A549 (cell line): ENCODE measurements at regions not wholly inside any gene's neighbourhood (a gene's known extent, or its start where the extent isn't known, plus 50 kb on each side); places are given as distances from the start of the nearest gene placed in this dataset.

Experiments
- CHD4 ChIP-seq: fragments of 200-600 bp; sonication (generic); IDR thresholded peaks from 2 replicates; pipeline ENCODE4 v1.6.1; 2016; ENCODE audit warnings: antibody characterized with exemption, mild to moderate bottlenecking, borderline replicate concordance
- EP300 ChIP-seq, 2 experiments: fragments of >200 bp; sonication (Bioruptor Twin); formaldehyde crosslinking; IDR thresholded peaks; 2 replicates in 1 of 2; 3 replicates in 1 of 2; pipeline ENCODE4 v1.6.1; 2016 to 2017
- HDAC2 ChIP-seq: fragments of 200-600 bp; sonication (generic); IDR thresholded peaks from 2 replicates; pipeline ENCODE4 v1.6.1; 2016
- JUN ChIP-seq, 2 experiments: fragments of >200 bp; sonication (Bioruptor Twin); formaldehyde crosslinking; IDR thresholded peaks; 2 replicates in 1 of 2; 3 replicates in 1 of 2; pipeline ENCODE4 v1.6.1; 2016 to 2017
- KDM1A ChIP-seq: fragments of 200-600 bp; sonication (generic); IDR thresholded peaks from 2 replicates; pipeline ENCODE4 v1.6.1; 2016; ENCODE audit warnings: low read depth, mild to moderate bottlenecking
- MAZ ChIP-seq: fragments of 150-350 bp; IDR thresholded peaks from 2 replicates; pipeline ENCODE4 v1.6.1; 2014; ENCODE audit warnings: antibody characterized with exemption, low read depth, low read length, borderline replicate concordance
- MYC ChIP-seq: IDR thresholded peaks from 2 replicates; pipeline ENCODE4 v1.6.1; 2012; ENCODE audit warnings: mild to moderate bottlenecking, inconsistent platforms, low read length, improper control_type of control experiment, borderline replicate concordance
- POLR2A ChIP-seq: IDR thresholded peaks from 2 replicates; pipeline ENCODE4 v1.6.1; 2012; ENCODE audit warnings: mild to moderate bottlenecking, low read length
- POLR2AphosphoS2 ChIP-seq: conservative IDR thresholded peaks from 2 replicates; pipeline ENCODE4 v1.6.1; 2012; ENCODE audit warnings: low read length, improper control_type of control experiment, inconsistent platforms
- RAD21 ChIP-seq, 2 experiments: fragments of >200 bp in 1 of 2; sonication (Bioruptor Twin) in 1 of 2; formaldehyde crosslinking in 1 of 2; IDR thresholded peaks in 1 of 2; conservative IDR thresholded peaks in 1 of 2; 2 replicates in 1 of 2; 3 replicates in 1 of 2; pipeline ENCODE4 v1.6.1; 2012 to 2018; ENCODE audit warnings: inconsistent platforms in 1 of 2
- RARB ChIP-seq: fragments of 250-450 bp; sonication (Bioruptor Pico); IDR thresholded peaks from 2 replicates; pipeline ENCODE4 v1.8.0; 2021; ENCODE audit warnings: mild to moderate bottlenecking, moderate library complexity
- ZNF302 ChIP-seq: fragments of 250-450 bp; sonication (Bioruptor Pico); IDR thresholded peaks from 2 replicates; pipeline ENCODE4 v1.9.0; 2021; ENCODE audit warnings: inconsistent platforms, mild to moderate bottlenecking, moderate library complexity
- TF ChIP-seq, protein P1 (sequence below): fragments of >200 bp; sonication (Bioruptor Twin); formaldehyde crosslinking; IDR thresholded peaks from 3 replicates; pipeline ENCODE4 v1.5.1; 2016
- TF ChIP-seq, protein P2 (sequence below): IDR thresholded peaks from 2 replicates; pipeline ENCODE4 v1.6.1; 2012

DNA sequence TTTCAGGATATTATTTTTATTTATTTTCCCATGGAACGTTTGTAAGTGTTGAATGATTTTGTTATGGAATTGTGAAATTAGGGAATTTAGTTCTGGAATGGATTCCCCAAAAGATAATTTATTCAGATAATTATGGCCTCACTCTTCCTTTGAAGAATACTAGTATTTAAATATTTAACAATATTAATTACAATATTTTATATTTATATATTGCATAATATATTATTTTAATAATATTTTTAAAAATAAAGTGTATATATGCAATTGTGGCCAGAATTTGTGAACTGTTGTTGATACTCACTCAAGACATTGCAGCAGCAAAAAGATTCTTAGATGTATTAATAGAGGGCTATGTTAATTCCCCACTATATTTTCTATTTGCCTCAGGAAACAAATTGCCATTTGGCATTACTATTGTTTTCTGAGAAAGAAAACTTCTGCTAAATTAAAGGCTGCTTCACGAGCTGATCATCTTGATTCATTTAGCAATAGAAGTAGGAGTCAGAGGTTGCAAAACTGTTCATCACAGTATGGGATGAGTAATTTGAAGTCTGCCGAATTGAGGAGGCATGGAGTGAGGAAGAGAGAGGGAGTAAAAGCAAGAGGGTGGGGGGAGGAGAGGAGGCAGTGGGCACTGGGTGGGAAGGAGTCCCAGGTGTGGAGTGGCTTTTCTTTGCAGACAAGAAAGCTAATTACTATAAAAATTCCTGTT, 729.2 kb downstream of the DHX35 start:
- TF ChIP-seq RARB (CRISPR knock-in tag) = no peak
- TF ChIP-seq MYC = no peak
- no peak for TF ChIP-seq MAZ
- TF ChIP-seq, protein P1, sequence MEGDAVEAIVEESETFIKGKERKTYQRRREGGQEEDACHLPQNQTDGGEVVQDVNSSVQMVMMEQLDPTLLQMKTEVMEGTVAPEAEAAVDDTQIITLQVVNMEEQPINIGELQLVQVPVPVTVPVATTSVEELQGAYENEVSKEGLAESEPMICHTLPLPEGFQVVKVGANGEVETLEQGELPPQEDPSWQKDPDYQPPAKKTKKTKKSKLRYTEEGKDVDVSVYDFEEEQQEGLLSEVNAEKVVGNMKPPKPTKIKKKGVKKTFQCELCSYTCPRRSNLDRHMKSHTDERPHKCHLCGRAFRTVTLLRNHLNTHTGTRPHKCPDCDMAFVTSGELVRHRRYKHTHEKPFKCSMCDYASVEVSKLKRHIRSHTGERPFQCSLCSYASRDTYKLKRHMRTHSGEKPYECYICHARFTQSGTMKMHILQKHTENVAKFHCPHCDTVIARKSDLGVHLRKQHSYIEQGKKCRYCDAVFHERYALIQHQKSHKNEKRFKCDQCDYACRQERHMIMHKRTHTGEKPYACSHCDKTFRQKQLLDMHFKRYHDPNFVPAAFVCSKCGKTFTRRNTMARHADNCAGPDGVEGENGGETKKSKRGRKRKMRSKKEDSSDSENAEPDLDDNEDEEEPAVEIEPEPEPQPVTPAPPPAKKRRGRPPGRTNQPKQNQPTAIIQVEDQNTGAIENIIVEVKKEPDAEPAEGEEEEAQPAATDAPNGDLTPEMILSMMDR = no peak
- TF ChIP-seq, protein P2, sequence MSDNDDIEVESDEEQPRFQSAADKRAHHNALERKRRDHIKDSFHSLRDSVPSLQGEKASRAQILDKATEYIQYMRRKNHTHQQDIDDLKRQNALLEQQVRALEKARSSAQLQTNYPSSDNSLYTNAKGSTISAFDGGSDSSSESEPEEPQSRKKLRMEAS = no peak
- TF ChIP-seq POLR2A = no peak
- no peak for TF ChIP-seq KDM1A
- TF ChIP-seq ZNF302 (CRISPR knock-in tag) = no peak
- TF ChIP-seq JUN (IDR thresholded peaks at IDR 0.05) = no peak
- no peak for TF ChIP-seq EP300 (IDR thresholded peaks at IDR 0.05)
- no peak for TF ChIP-seq CHD4
- no peak for TF ChIP-seq HDAC2
- no peak for TF ChIP-seq RAD21 (conservative IDR thresholded peaks at IDR 0.05 in 1 of 2, IDR thresholded peaks at IDR 0.05 in 1 of 2)
- TF ChIP-seq POLR2AphosphoS2 = no peak
